ENCODE measurements at regions not wholly inside any gene's neighbourhood (a gene's known extent, or its start where the extent isn't known, plus 50 kb on each side); places are given as distances from the start of the nearest gene placed in this dataset.

- no peak for DNase-seq
- BruUV-seq (replicated peaks): no TSS peak
- intact Hi-C loops (cut with micrococcal nuclease; ENCODE audit: unreplicated experiment): no loop called here
- Mint-ChIP-seq H3K27me3 (ENCODE audit: unreplicated experiment) (no peaks in the 10 kb centered on the region), H3K4me1 (ENCODE audit: low read depth, unreplicated experiment) (no peaks in the 10 kb centered on the region), H3K4me3 (ENCODE audit: low read depth, unreplicated experiment) (no peak overlapping the region), H3K36me3 (ENCODE audit: insufficient read depth, unreplicated experiment) (no peaks in the 10 kb centered on the region), H3K27ac (ENCODE audit: unreplicated experiment) (no peak overlapping the region), H3K9me3 (ENCODE audit: low read depth, unreplicated experiment) (peaks cover 46% of the 10 kb centered on the region)
- CTCF ChIA-PET: no interaction called here
- TF ChIP-seq CTCF (IDR thresholded peaks at IDR 0.05; ENCODE audit: unreplicated experiment): no peak
These were observed 289.0 kb downstream of the ALG10 start for GRCh38 chr12:34311337-34311736.

- TF ChIP-seq CTCF (IDR thresholded peaks at IDR 0.05; ENCODE audit: unreplicated experiment): no peak
- intact Hi-C loops (cut with micrococcal nuclease; ENCODE audit: unreplicated experiment): no loop called here
- H3K4me1 Mint-ChIP-seq (ENCODE audit: low read depth, unreplicated experiment): no peaks in the 10 kb centered on the region
- H3K27ac Mint-ChIP-seq (ENCODE audit: unreplicated experiment): no peak overlapping the region
- CTCF ChIA-PET: no interaction called here
- no peak overlapping the region for H3K4me3 Mint-ChIP-seq (ENCODE audit: low read depth, unreplicated experiment)
- H3K36me3 Mint-ChIP-seq (ENCODE audit: insufficient read depth, unreplicated experiment): peaks cover 9% of the 10 kb centered on the region
- BruUV-seq (replicated peaks): no TSS peak
- no peak for DNase-seq
- H3K9me3 Mint-ChIP-seq (ENCODE audit: low read depth, unreplicated experiment): peaks cover 53% of the 10 kb centered on the region
- no peaks in the 10 kb centered on the region for H3K27me3 Mint-ChIP-seq (ENCODE audit: unreplicated experiment)
These were observed 305.4 kb downstream of the ALG10 start for GRCh38 chr12:34327671-34328070.

GRCh38 chr12:34333337-34333736 is 311.0 kb downstream of the ALG10 start:
- TF ChIP-seq CTCF (IDR thresholded peaks at IDR 0.05; ENCODE audit: unreplicated experiment): no peak
- H3K27ac Mint-ChIP-seq (ENCODE audit: unreplicated experiment): no peak overlapping the region
- CTCF ChIA-PET: no interaction called here
- no peak overlapping the region for H3K4me3 Mint-ChIP-seq (ENCODE audit: low read depth, unreplicated experiment)
- BruUV-seq (replicated peaks): no TSS peak
- no peaks in the 10 kb centered on the region for H3K27me3 Mint-ChIP-seq (ENCODE audit: unreplicated experiment)
- no peak for DNase-seq
- H3K36me3 Mint-ChIP-seq (ENCODE audit: insufficient read depth, unreplicated experiment): peaks cover 34% of the 10 kb centered on the region
- intact Hi-C loops (cut with micrococcal nuclease; ENCODE audit: unreplicated experiment): no loop called here
- H3K9me3 Mint-ChIP-seq (ENCODE audit: low read depth, unreplicated experiment): peaks cover 22% of the 10 kb centered on the region
- no peaks in the 10 kb centered on the region for H3K4me1 Mint-ChIP-seq (ENCODE audit: low read depth, unreplicated experiment)

GRCh38 chr12:34334538-34334937 is 312.2 kb downstream of the ALG10 start:
- intact Hi-C loops (cut with micrococcal nuclease; ENCODE audit: unreplicated experiment): no loop called here
- Mint-ChIP-seq H3K4me3 (ENCODE audit: low read depth, unreplicated experiment) (no peak overlapping the region), H3K36me3 (ENCODE audit: insufficient read depth, unreplicated experiment) (peaks cover 34% of the 10 kb centered on the region), H3K9me3 (ENCODE audit: low read depth, unreplicated experiment) (peaks cover 13% of the 10 kb centered on the region), H3K4me1 (ENCODE audit: low read depth, unreplicated experiment) (no peaks in the 10 kb centered on the region), H3K27ac (ENCODE audit: unreplicated experiment) (no peak overlapping the region), H3K27me3 (ENCODE audit: unreplicated experiment) (no peaks in the 10 kb centered on the region)
- no peak for TF ChIP-seq CTCF (IDR thresholded peaks at IDR 0.05; ENCODE audit: unreplicated experiment)
- no peak for DNase-seq
- CTCF ChIA-PET: no interaction called here
- BruUV-seq (replicated peaks): no TSS peak

Data from Calu3 (cell line).